Keratinocyte (primary cell): ENCODE measurements at regions not wholly inside any gene's neighbourhood (a gene's known extent, or its start where the extent isn't known, plus 50 kb on each side); places are given as distances from the start of the nearest gene placed in this dataset.

ENCODE experiments used
- DNase-seq: peaks from one replicate; pipeline ENCODE4 v3.0.0-alpha.2; 2011; ENCODE audit warnings: low read depth, missing footprints, low spot score
- FAIRE-seq: peaks from 2 replicates; lab custom pipeline; 2011; peaks lifted over from hg19 to GRCh38; lab: Jason Lieb, UNC
- H2AFZ ChIP-seq: 2 replicates; pipeline ENCODE4 v1.6.0; 2012; ENCODE audit warnings: low read length, control low read depth, inconsistent platforms; ENCODE audit not compliant: control insufficient read depth
- H3K27ac ChIP-seq: 2 replicates; pipeline ENCODE4 v1.5.1; 2011; ENCODE audit warnings: low read length; ENCODE audit not compliant: control insufficient read depth, insufficient read depth
- H3K27me3 ChIP-seq: 3 replicates; pipeline ENCODE4 v1.6.0; 2011; ENCODE audit warnings: low read length; ENCODE audit not compliant: control insufficient read depth, insufficient read depth; ENCODE audit errors: extremely low read depth
- H3K36me3 ChIP-seq, 2 experiments: 2 replicates in 1 of 2; 3 replicates in 1 of 2; pipeline ENCODE4 v1.5.1; 2011; ENCODE audit warnings: low read length in 2 of 2, mild to moderate bottlenecking in 1 of 2; ENCODE audit not compliant: control insufficient read depth in 2 of 2, insufficient read depth in 2 of 2; ENCODE audit errors: extremely low read depth in 1 of 2
- H3K4me1 ChIP-seq: 3 replicates; pipeline ENCODE4 v1.5.1; 2011; ENCODE audit warnings: low read length; ENCODE audit not compliant: control insufficient read depth, insufficient read depth; ENCODE audit errors: extremely low read depth
- H3K4me2 ChIP-seq: 3 replicates; pipeline ENCODE4 v1.6.0; 2011; ENCODE audit warnings: low read depth, low read length; ENCODE audit not compliant: control insufficient read depth, insufficient read depth; ENCODE audit errors: extremely low read depth
- H3K4me3 ChIP-seq, 3 experiments: fragments of 200-600 bp in 1 of 3; sonication (generic) in 1 of 3; 2 replicates in 2 of 3; 3 replicates in 1 of 3; pipeline ENCODE4 v1.5.1; 2011 to 2016; ENCODE audit warnings: low read length in 3 of 3, mild to moderate bottlenecking in 3 of 3, control low read depth in 2 of 3, inconsistent platforms in 1 of 3, low read depth in 1 of 3, mixed read lengths in 1 of 3, mixed run types in 1 of 3, moderate library complexity in 1 of 3; ENCODE audit not compliant: control insufficient read depth in 2 of 3, insufficient read depth in 2 of 3; ENCODE audit errors: extremely low read depth in 1 of 3
- H3K79me2 ChIP-seq: 2 replicates; pipeline ENCODE4 v1.6.0; 2012; ENCODE audit warnings: low read length; ENCODE audit not compliant: control insufficient read depth, insufficient read depth
- H3K9ac ChIP-seq: 3 replicates; pipeline ENCODE4 v1.6.0; 2011; ENCODE audit warnings: low read length; ENCODE audit not compliant: control insufficient read depth, insufficient read depth; ENCODE audit errors: extremely low read depth
- H3K9me1 ChIP-seq: 3 replicates; pipeline ENCODE4 v1.6.0; 2011; ENCODE audit warnings: low read length; ENCODE audit not compliant: control insufficient read depth, insufficient read depth; ENCODE audit errors: extremely low read depth
- H3K9me3 ChIP-seq: 2 replicates; pipeline ENCODE4 v1.5.1; 2012; ENCODE audit warnings: low read depth, low read length; ENCODE audit not compliant: control insufficient read depth
- H4K20me1 ChIP-seq: 3 replicates; pipeline ENCODE4 v1.6.0; 2011; ENCODE audit warnings: low read length; ENCODE audit not compliant: control insufficient read depth, insufficient read depth; ENCODE audit errors: extremely low read depth
- CTCF ChIP-seq, 3 experiments: IDR thresholded peaks in 1 of 3; conservative IDR thresholded peaks in 1 of 3; optimal IDR thresholded peaks in 1 of 3; 2 replicates in 2 of 3; 3 replicates in 1 of 3; pipeline versions ENCODE3 to v1.5.1; 2011; ENCODE audit warnings: low read length in 3 of 3, mild to moderate bottlenecking in 3 of 3, moderate library complexity in 2 of 3, control low read depth in 1 of 3, inconsistent platforms in 1 of 3; ENCODE audit not compliant: insufficient read depth in 2 of 3; ENCODE audit errors: extremely low read depth in 1 of 3
- EZH2 ChIP-seq: IDR thresholded peaks from one replicate; pipeline ENCODE4 v1.6.1; 2012; ENCODE audit warnings: inconsistent platforms, mild to moderate bottlenecking, low read length, moderate library complexity
- dilution Hi-C: fragments of 300-500 bp; cut with MboI; formaldehyde crosslinking; loops from one replicate; pipeline ENCODE4 v1.7.0; 2020; ENCODE audit warnings: low sequenced_read_pairs; ENCODE audit not compliant: extremely low pct_ligation_motif_present

GRCh38 chr6:97459986-97460385 is 177.0 kb upstream of the MMS22L start:
- no peak for TF ChIP-seq CTCF (optimal IDR thresholded peaks at IDR 0.05 in 1 of 3, IDR thresholded peaks at IDR 0.05 in 1 of 3, conservative IDR thresholded peaks at IDR 0.05 in 1 of 3; ENCODE audit: extremely low read depth in 1 of 3, insufficient read depth in 2 of 3, low read length in 3 of 3)
- no peak for TF ChIP-seq EZH2
- FAIRE-seq: no peak
- Histone ChIP-seq H3K27me3 (no peaks in the 10 kb centered on the region), H3K9ac (no peak overlapping the region), H3K4me1 (no peaks in the 10 kb centered on the region), H3K36me3 (no peaks in the 10 kb centered on the region), H4K20me1 (no peaks in the 10 kb centered on the region), H3K9me1 (no peaks in the 10 kb centered on the region), H3K9me3 (no peaks in the 10 kb centered on the region), H3K4me3 (no peak overlapping the region), H3K27ac (no peak overlapping the region), H3K4me2 (no peak overlapping the region), H3K79me2 (no peaks in the 10 kb centered on the region), H2AFZ (no peak overlapping the region)
- DNase-seq: no peak
- dilution Hi-C loops: no loop called here

- dilution Hi-C loops: no loop called here
- no peaks in the 10 kb centered on the region for H3K27me3 ChIP-seq
- H3K36me3 ChIP-seq: no peaks in the 10 kb centered on the region
- FAIRE-seq (no peak), DNase-seq (no peak)
- H3K9me3 ChIP-seq: no peaks in the 10 kb centered on the region
- H3K4me2 ChIP-seq: no peak overlapping the region
- H3K4me1 ChIP-seq: no peaks in the 10 kb centered on the region
- no peak overlapping the region for H3K27ac ChIP-seq
- H2AFZ ChIP-seq: no peak overlapping the region
- H4K20me1 ChIP-seq: no peaks in the 10 kb centered on the region
- no peak overlapping the region for H3K9ac ChIP-seq
- H3K4me3 ChIP-seq: no peak overlapping the region
- no peaks in the 10 kb centered on the region for H3K9me1 ChIP-seq
- H3K79me2 ChIP-seq: no peaks in the 10 kb centered on the region
- TF ChIP-seq EZH2 (no peak), CTCF (optimal IDR thresholded peaks at IDR 0.05 in 1 of 3, IDR thresholded peaks at IDR 0.05 in 1 of 3, conservative IDR thresholded peaks at IDR 0.05 in 1 of 3; ENCODE audit: extremely low read depth in 1 of 3, insufficient read depth in 2 of 3, low read length in 3 of 3) (no peak)
These were observed 177.5 kb upstream of the MMS22L start for GRCh38 chr6:97460394-97461080.
